Urothelium cell line (cell line): ENCODE measurements at regions not wholly inside any gene's neighbourhood (a gene's known extent, or its start where the extent isn't known, plus 50 kb on each side); places are given as distances from the start of the nearest gene placed in this dataset.

Experiments used
- DNase-seq: peaks from one replicate; pipeline ENCODE4 v3.0.0; 2011; ENCODE audit warnings: low spot score, mixed read lengths
- FAIRE-seq: peaks from 2 replicates; lab custom pipeline; 2011; peaks lifted over from hg19 to GRCh38; lab: Jason Lieb, UNC

- no peak for FAIRE-seq
- no peak for DNase-seq
Measured at GRCh38 chr4:125505621-125506020, 190.9 kb downstream of the FAT4 start.

GRCh38 chr4:125507141-125507540, 192.4 kb downstream of the FAT4 start:
- DNase-seq = no peak

GRCh38 chr4:125511715-125512114, 197.0 kb downstream of the FAT4 start:
- FAIRE-seq (no peak), DNase-seq (no peak)

More at GRCh38 chr4:125507141-125507540, 192.4 kb downstream of the FAT4 start:
- FAIRE-seq = no peak

GRCh38 chr4:125515016-125515415, 200.3 kb downstream of the FAT4 start:
- no peak for FAIRE-seq
- no peak for DNase-seq

GRCh38 chr4:125517831-125518230, 203.1 kb downstream of the FAT4 start:
- DNase-seq (no peak), FAIRE-seq (no peak)

- FAIRE-seq (no peak), DNase-seq (no peak)
Measured at GRCh38 chr4:125518281-125518680, 203.5 kb downstream of the FAT4 start.

- FAIRE-seq = no peak
Measured at GRCh38 chr4:125519371-125520146, 204.8 kb downstream of the FAT4 start.

GRCh38 chr4:125520258-125520990, 205.7 kb downstream of the FAT4 start:
- DNase-seq (peak; percentile 3), FAIRE-seq (no peak)

More at GRCh38 chr4:125519371-125520146, 204.8 kb downstream of the FAT4 start:
- no peak for DNase-seq

- DNase-seq = no peak
- FAIRE-seq = no peak
Measured at GRCh38 chr4:125522588-125522987, 207.8 kb downstream of the FAT4 start.

- FAIRE-seq (no peak), DNase-seq (no peak)
Measured at GRCh38 chr4:125522992-125523391, 208.2 kb downstream of the FAT4 start.

GRCh38 chr4:125526420-125526819, 211.7 kb downstream of the FAT4 start:
- FAIRE-seq = no peak
- DNase-seq = no peak

- DNase-seq (no peak), FAIRE-seq (no peak)
Measured at GRCh38 chr4:125527681-125528080, 212.9 kb downstream of the FAT4 start.

GRCh38 chr4:125529071-125529470, 214.3 kb downstream of the FAT4 start:
- no peak for FAIRE-seq
- no peak for DNase-seq

- no peak for DNase-seq
- FAIRE-seq = no peak
Measured at GRCh38 chr4:125538670-125539069, 223.9 kb downstream of the FAT4 start.

GRCh38 chr4:125539691-125540090, 224.9 kb downstream of the FAT4 start:
- DNase-seq = no peak

GRCh38 chr4:125541836-125542385, 227.2 kb downstream of the FAT4 start:
- no peak for FAIRE-seq
- no peak for DNase-seq

More at GRCh38 chr4:125539691-125540090, 224.9 kb downstream of the FAT4 start:
- no peak for FAIRE-seq

- DNase-seq (no peak), FAIRE-seq (no peak)
Measured at GRCh38 chr4:125546272-125546671, 231.5 kb downstream of the FAT4 start.

GRCh38 chr4:125547836-125548235, 233.1 kb downstream of the FAT4 start:
- FAIRE-seq (no peak), DNase-seq (no peak)

GRCh38 chr4:125550769-125551168, 236.0 kb downstream of the FAT4 start:
- DNase-seq (no peak), FAIRE-seq (no peak)

GRCh38 chr4:125551466-125551865, 236.7 kb downstream of the FAT4 start:
- no peak for DNase-seq
- no peak for FAIRE-seq

GRCh38 chr4:125551967-125552366, 237.2 kb downstream of the FAT4 start:
- FAIRE-seq = no peak
- no peak for DNase-seq

GRCh38 chr4:125572601-125573000, 257.8 kb downstream of the FAT4 start:
- DNase-seq (no peak), FAIRE-seq (no peak)
